Umbilical cord (tissue), 1 donor: ENCODE measurements at regions not wholly inside any gene's neighbourhood (a gene's known extent, or its start where the extent isn't known, plus 50 kb on each side); places are given as distances from the start of the nearest gene placed in this dataset.

ENCODE experiments used
- DNase-seq: peaks from one replicate; pipeline ENCODE4 v3.0.0-alpha.2; 2015; ENCODE audit warnings: low spot score

- DNase-seq, result peak; percentile 60
Measured at GRCh38 chr12:76706101-76706500, 57.8 kb upstream of the ZDHHC17 start.

GRCh38 chr12:76706761-76707160 lies 57.2 kb upstream of the ZDHHC17 start:
- no peak for DNase-seq

DNA sequence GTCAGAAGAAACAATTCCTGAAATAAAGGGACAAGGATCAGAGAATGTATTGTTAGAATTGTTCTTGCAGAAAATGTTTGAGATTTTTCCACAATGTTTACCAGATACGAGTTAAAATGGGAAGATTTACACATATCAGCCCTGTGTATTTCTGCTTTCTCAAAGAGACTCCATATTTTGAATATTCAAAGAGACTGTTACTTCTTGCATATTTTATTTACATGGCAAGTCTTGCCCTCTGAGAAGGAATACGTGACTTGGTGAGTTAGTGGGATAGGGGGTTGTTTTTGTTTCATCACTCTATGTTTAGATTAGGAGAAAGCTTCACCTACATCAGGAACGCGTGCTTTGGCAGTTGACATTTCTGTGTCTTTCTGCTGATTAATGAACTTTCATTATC lies 56.1 kb upstream of the ZDHHC17 start:
- DNase-seq, result no peak

DNA sequence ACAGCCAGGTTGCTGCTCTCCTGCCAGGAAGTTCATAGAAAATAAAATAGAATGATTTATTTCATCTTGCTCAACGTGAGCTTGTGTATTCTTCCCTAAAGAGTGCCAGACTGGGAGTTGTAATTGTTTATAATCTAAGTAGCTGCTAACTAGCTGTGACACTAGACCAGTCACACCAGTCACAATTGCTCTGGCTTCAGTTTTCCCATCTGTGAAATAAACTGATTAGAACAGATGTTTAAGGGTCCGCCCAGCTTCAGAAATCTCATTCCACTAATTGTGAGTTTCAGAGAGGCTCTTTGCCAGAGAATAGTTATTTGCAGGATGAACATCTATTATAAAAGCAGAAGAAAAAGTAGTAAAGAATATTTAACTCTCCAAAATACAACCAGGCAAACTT lies 55.6 kb upstream of the ZDHHC17 start:
- no peak for DNase-seq

- DNase-seq, result no peak
Measured at GRCh38 chr12:76711241-76711640, 52.7 kb upstream of the ZDHHC17 start.

- DNase-seq, result no peak
Measured at GRCh38 chr12:76713130-76713529, 50.8 kb upstream of the ZDHHC17 start.

DNA sequence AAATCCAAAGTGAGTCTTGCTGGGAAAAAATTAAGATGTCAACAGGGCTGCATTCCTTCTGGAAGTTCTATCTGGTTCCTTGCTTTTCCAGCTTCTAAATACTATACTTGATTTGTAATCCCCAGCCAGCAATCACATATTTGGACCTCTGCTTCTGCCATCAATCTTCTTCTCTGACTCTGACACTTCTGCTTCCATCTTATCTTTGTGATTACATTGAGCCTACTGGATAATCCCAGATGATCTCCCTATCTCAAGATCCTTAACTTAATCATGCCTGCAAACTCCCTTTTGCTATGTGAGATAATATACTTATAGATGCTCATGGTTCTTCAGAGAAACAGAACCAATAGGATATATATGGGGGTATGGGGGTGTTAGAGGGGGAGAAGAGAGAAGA lies 49.9 kb upstream of the ZDHHC17 start:
- peak; percentile 69 for DNase-seq
